GM19023 (cell line): ENCODE measurements at regions not wholly inside any gene's neighbourhood (a gene's known extent, or its start where the extent isn't known, plus 50 kb on each side); places are given as distances from the start of the nearest gene placed in this dataset.

Experiments used
- ATAC-seq: cut with Tn5 transposase; IDR thresholded peaks from one replicate; pipeline ENCODE4 v1.9.1; 2021; ENCODE audit warnings: mild to moderate bottlenecking, moderate library complexity; ENCODE audit not compliant: unreplicated experiment

GRCh38 chr10:43885842-43886241 is 237.2 kb upstream of the ZNF32 start:
- ATAC-seq: no peak

GRCh38 chr10:43885252-43885651 is 236.6 kb upstream of the ZNF32 start:
- no peak for ATAC-seq

- ATAC-seq: no peak
Observed at GRCh38 chr10:43884501-43885105, 235.9 kb upstream of the ZNF32 start.

GRCh38 chr10:43882711-43883110 is 234.0 kb upstream of the ZNF32 start:
- no peak for ATAC-seq

GRCh38 chr10:43881657-43882056 is 233.0 kb upstream of the ZNF32 start:
- no peak for ATAC-seq

- no peak for ATAC-seq
Observed at GRCh38 chr10:43880160-43880559, 231.5 kb upstream of the ZNF32 start.

- ATAC-seq: no peak
Observed at GRCh38 chr10:43879742-43880141, 231.1 kb upstream of the ZNF32 start.

DNA sequence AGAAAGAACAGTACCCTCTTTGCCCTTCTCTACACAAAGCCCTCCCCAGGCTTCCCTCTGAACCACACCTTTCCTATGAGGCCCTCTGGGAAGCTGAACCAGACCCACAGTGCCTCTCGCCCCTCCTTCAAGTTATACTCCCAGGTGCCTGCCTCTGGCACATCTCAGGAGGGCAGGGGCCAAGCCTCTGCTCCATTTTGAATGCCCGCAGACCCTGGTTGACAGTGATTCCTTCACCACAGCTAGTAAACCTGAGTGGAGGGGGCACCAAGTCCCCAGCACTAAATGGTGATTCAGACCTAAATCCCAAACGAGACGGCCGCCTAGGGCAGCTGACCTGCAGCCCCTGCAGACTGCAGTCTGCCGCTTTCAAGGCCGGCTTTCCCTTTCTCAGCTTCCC is 230.5 kb upstream of the ZNF32 start:
- no peak for ATAC-seq

- no peak for ATAC-seq
Observed at GRCh38 chr10:43878386-43878785, 229.7 kb upstream of the ZNF32 start.

GRCh38 chr10:43876976-43877375 is 228.3 kb upstream of the ZNF32 start:
- no peak for ATAC-seq

DNA sequence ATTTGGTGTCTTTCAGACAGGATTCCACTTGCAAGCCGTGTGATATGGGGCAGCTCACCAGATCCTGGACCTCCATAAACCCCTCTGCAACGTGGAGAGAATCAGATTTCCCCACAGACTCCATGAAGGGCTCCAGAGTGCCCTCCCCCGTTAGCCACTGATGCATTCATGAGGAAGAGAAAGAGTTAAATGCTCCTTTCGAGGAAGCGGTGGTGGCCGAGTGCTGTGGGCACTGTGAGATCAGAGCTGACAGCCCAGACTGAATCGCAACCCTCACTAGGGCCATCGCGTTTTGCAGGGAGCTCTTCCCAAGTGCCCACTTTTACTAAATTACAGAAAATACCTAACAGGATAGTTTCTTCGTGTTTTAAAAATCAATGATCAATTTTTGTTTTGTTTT is 226.3 kb upstream of the ZNF32 start:
- ATAC-seq: no peak

- no peak for ATAC-seq
Observed at GRCh38 chr10:43873717-43874116, 225.0 kb upstream of the ZNF32 start.

DNA sequence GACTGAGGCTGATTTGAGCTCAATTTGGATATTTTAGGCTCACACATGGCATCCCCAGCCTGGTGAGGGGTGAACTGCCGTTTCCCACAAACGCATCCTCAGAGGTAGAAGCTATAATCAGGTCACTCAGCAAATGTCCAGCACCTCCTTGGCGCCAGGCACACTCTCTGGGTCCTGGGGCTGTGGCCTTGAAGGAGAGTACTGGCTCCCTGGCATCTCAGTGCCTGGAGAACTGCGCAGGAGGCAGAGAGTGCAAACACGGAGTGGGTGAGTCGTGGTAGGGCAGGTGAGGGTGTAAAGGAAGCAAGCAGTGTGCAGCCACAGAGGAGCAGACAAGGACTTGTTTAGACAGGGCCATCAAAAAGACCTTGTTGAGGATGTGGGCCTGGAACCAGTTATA is 224.0 kb upstream of the ZNF32 start:
- ATAC-seq: no peak

DNA sequence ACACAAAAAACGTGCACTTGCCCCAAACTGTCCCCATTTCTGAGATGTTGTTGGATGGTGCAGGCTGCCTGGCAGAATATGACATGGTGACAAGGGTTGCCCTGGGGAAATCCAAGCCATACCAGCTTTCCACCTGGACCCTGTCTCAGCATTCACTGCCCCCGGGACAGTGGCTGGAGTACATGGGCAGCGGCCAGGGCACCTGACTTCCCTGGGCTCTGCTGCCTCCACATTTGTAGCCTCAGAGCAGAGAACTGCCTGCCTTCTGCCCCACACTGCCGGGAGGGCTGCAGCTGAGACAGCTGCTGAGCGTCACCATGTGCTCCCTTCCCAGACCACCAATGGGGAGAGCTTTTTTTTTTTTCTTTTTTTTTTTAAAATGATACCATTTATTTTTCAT is 222.9 kb upstream of the ZNF32 start:
- no peak for ATAC-seq

DNA sequence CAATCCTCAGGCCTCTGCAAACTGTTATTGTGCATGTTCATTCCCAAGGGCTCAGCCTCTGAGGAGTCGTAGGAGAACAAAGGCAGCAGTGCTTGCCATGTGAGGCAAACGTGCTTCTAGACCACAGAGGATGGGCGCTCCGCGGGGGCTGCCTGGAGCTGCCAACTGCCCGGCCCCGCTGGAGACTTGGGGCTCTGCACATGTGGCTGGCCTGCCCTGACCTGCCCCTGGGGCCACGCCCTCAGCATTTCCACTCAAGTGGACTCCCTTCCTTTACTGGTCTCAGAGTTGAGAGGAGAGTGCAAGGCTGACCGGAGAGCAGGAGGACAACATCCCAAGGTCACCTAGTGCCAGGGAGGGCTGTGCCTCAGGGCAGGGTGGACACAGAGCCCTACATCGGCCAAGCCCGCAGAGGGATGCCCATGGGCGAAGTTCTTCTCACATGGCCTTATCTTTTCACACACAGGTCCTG is 222.3 kb upstream of the ZNF32 start:
- ATAC-seq: no peak

GRCh38 chr10:43869669-43870322 is 221.1 kb upstream of the ZNF32 start:
- no peak for ATAC-seq

- ATAC-seq: no peak
Observed at GRCh38 chr10:43868952-43869351, 220.3 kb upstream of the ZNF32 start.

DNA sequence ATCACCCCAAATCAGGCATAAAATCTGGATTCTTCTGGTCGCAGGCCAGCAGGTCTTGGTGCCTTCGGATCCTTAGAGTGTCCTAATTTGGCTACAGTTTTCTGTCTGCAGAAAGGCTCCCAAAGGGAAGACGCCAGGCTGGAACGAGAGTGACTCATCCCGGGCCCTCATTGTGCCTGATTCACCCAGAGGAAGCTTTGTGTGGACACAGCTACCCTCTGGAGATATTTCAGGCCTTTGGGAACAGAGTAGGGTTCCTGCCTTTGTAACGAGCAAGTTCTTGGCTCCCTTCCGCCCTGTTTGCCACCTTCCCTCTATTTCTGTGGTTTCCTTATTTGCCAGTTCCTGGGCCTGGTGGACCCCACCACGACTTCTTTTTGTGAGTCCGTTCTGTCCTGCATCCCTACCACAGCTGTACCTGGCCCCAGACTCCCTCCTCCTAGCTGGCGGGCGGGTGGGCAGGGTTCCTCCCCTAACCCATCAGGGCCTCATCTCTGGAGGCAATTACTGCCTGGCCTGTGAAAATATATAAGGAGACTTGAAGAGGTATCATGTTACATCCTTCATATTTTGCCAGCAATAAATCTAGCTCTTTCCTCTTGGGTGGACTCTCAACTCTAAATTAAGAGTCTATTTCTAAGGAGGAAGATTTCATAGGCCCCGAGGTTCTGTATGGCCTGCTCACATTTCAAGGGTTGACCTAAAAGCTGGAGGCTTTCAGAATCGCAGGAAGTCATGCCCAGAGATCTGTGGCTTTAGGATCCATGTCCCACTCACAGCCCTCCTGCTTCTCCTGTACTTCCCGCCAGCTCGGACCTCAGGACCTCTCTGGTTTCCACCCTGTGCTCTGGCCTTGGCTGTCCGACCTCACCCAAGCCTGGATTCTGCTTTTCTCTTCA is 219.2 kb upstream of the ZNF32 start:
- no peak for ATAC-seq

DNA sequence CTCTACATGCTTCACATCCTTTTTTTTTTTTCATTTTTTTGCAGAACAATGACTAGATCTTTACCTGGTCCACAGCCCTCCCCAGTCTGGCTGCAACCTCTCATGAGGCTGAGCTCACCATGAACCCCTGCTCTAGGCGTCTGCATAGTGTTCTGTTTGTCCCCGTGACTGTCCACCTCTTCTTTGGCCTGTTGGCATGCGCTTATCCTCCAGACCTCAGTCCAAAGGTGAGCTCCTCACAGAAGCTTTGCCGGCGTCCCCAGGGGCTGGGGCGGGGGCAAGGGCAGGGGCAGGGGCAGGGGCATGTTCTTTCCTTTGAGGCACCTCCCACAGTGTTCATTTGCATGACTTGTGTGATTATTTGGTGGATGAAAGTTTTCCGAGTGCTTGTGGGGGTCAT is 218.4 kb upstream of the ZNF32 start:
- ATAC-seq: no peak

DNA sequence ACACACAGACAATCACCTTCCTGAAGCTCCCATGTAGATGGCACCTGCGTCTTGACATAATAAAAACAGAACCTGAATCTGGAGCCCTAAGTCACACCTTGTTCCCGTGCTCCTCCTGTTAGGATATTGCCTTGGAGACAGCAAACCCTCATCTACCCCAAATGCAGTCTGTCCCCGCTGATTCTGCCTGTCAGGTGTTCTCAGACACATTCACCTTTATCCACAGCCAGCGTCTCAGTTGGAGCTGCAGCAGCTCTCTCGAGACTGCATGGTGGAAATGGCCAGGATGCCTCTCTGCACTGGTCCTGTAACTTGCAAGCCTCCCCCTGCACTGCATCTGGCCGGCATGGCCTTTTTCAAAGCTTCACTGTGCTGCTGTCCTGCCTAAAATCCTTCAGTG is 218.0 kb upstream of the ZNF32 start:
- no peak for ATAC-seq

- ATAC-seq: no peak
Observed at GRCh38 chr10:43865265-43866135, 216.8 kb upstream of the ZNF32 start.
